22Rv1 (cell line): ENCODE measurements at regions not wholly inside any gene's neighbourhood (a gene's known extent, or its start where the extent isn't known, plus 50 kb on each side); places are given as distances from the start of the nearest gene placed in this dataset.

ENCODE experiments used
- CTCF ChIP-seq: fragments of 450-650 bp; IDR thresholded peaks from 2 replicates; pipeline ENCODE4 v1.5.1; 2017; ENCODE audit warnings: mild to moderate bottlenecking
- ZFX ChIP-seq: fragments of 450-650 bp; IDR thresholded peaks from 2 replicates; pipeline ENCODE4 v1.6.1; 2017; ENCODE audit warnings: antibody characterized with exemption, borderline replicate concordance

GRCh38 chr6:40253420-40253819 is 319.2 kb upstream of the MOCS1 start:
- no peak for TF ChIP-seq CTCF
- no peak for TF ChIP-seq ZFX
